Activated CD8-positive, alpha-beta T cell treated with anti-CD3 and anti-CD28 coated beads for 36 hours (primary cell): ENCODE measurements at regions not wholly inside any gene's neighbourhood (a gene's known extent, or its start where the extent isn't known, plus 50 kb on each side); places are given as distances from the start of the nearest gene placed in this dataset.

Source experiments
- ATAC-seq: fragments of 200-7000 bp; cut with Tn5 transposase; one replicate; pipeline ENCODE4 v1.10.0; 2021; ENCODE audit warnings: mild to moderate bottlenecking, moderate library complexity
- CTCF ChIA-PET: fragments of 350-600 bp; sonication (Branson Sonifier 250); formaldehyde crosslinking; loops from one replicate; lab custom pipeline; 2021; ENCODE audit warnings: antibody characterized with exemption; lab: Charles Lee
- POLR2A ChIA-PET: fragments of 350-600 bp; sonication (Branson Sonifier 250); formaldehyde crosslinking; loops from one replicate; lab custom pipeline; 2021; ENCODE audit warnings: antibody characterized with exemption; lab: Charles Lee
- DNase-seq: peaks from one replicate; pipeline ENCODE4 v3.0.0-alpha.2; 2020
- H3K27ac Mint-ChIP-seq: one replicate; pipeline ENCODE4 v1.8.0; 2021; ENCODE audit warnings: mild to moderate bottlenecking, mixed read lengths
- H3K27me3 Mint-ChIP-seq: one replicate; pipeline ENCODE4 v1.8.0; 2021; ENCODE audit warnings: mixed read lengths
- H3K36me3 Mint-ChIP-seq: one replicate; pipeline ENCODE4 v1.8.0; 2021; ENCODE audit warnings: low read depth, mixed read lengths
- H3K4me1 Mint-ChIP-seq: one replicate; pipeline ENCODE4 v1.8.0; 2021; ENCODE audit warnings: low read depth, mixed read lengths
- H3K4me3 Mint-ChIP-seq: one replicate; pipeline ENCODE4 v1.8.0; 2021; ENCODE audit warnings: mild to moderate bottlenecking, moderate library complexity, mixed read lengths
- H3K9me3 Mint-ChIP-seq: one replicate; pipeline ENCODE4 v1.8.0; 2021; ENCODE audit warnings: mixed read lengths
- CTCF ChIP-seq: fragments of 200-600 bp; IDR thresholded peaks from one replicate; pipeline ENCODE4 v1.8.0; 2022; ENCODE audit warnings: antibody characterized with exemption, mild to moderate bottlenecking
- intact Hi-C: fragments of 100-400 bp; cut with micrococcal nuclease; formaldehyde crosslinking; loops from one replicate; pipeline ENCODE4 v1.10.0; 2022

GRCh38 chr6:150799276-150799805 lies 66.2 kb upstream of the MTHFD1L start:
- Mint-ChIP-seq H3K27ac (no peak overlapping the region), H3K4me1 (no peaks in the 10 kb centered on the region), H3K4me3 (no peak overlapping the region), H3K27me3 (no peaks in the 10 kb centered on the region), H3K9me3 (no peaks in the 10 kb centered on the region), H3K36me3 (no peaks in the 10 kb centered on the region)
- ChIA-PET CTCF (interaction anchor here (0.6 to 1.4 kb wide), 3 partner anchors 16 to 719 kb away, joined by 3 read pairs; no protein-coding TSS in a partner anchor), POLR2A (interaction anchor here (0.6 kb wide), 1 partner anchor 91 kb away, joined by 3 read pairs; no protein-coding TSS in a partner anchor)
- ATAC-seq = no peak
- DNase-seq = no peak
- TF ChIP-seq CTCF = no peak
- intact Hi-C loops = no loop called here

DNA sequence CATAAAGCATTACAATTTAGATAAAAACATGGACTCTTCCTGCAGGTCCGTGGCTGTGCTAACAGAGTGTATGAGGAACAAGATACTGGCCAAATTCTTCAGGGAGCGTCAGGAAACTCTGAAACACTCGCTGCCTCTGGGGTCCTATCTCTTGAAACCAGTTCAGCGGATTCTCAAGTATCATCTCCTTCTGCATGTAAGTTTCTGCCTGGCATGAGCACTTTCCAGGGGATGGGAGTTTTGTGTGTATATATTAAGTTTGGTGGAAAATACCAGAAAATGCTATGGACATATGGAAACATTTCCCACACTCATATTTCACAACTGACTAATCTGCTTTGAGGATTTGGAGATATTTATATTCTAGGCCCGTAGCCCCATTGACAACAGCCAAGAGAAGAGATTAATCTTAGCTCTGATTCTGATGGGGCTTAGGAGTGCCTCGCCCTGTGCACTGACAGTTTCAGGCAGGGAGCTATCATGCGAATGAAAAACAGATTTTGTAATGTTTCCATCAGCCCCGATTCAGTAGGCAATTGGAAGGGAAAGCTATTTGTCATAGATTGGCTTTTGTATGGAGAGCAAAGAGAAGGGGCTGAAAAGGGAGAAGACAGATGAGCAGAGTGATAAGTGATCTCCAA lies 64.7 kb upstream of the MTHFD1L start:
- Mint-ChIP-seq H3K27me3 (no peaks in the 10 kb centered on the region), H3K27ac (no peak overlapping the region), H3K36me3 (no peaks in the 10 kb centered on the region), H3K4me3 (no peak overlapping the region), H3K9me3 (no peaks in the 10 kb centered on the region), H3K4me1 (no peaks in the 10 kb centered on the region)
- POLR2A ChIA-PET = no interaction called here
- CTCF ChIA-PET = interaction anchor here (1.0 to 1.4 kb wide), 3 partner anchors 14 to 383 kb away, joined by 3 read pairs; no protein-coding TSS in a partner anchor
- ATAC-seq = no peak
- DNase-seq = no peak
- no peak for TF ChIP-seq CTCF
- intact Hi-C loops = no loop called here

DNA sequence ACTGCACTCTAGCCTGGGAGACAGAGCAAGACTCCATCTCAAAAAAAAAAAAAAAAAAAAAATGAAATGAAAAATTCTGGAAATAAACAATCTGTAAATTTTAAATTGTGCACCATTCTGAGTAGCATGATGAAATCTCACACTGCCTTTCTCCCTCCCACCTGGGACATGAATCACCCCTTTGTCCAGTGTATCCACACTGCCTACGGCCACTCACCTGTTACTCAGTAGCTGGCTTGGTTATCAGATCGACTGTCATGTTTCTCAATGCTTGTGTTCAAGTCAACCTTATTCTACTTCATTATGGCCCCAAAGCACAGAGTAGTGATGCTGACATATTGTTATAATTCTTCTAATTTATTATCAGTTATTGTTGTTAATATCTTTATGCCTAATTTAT lies 58.7 kb upstream of the MTHFD1L start:
- H3K4me3 Mint-ChIP-seq = no peak overlapping the region
- no peak overlapping the region for H3K27ac Mint-ChIP-seq
- POLR2A ChIA-PET = no interaction called here
- DNase-seq (no peak), ATAC-seq (no peak)
- H3K9me3 Mint-ChIP-seq = no peaks in the 10 kb centered on the region
- H3K36me3 Mint-ChIP-seq = no peaks in the 10 kb centered on the region
- no peak for TF ChIP-seq CTCF
- H3K27me3 Mint-ChIP-seq = peaks cover 1% of the 10 kb centered on the region
- intact Hi-C loops = no loop called here
- CTCF ChIA-PET = interaction anchor here (1.0 kb wide), 1 partner anchor 8 kb away, joined by 3 read pairs; no protein-coding TSS in a partner anchor
- H3K4me1 Mint-ChIP-seq = no peaks in the 10 kb centered on the region

DNA sequence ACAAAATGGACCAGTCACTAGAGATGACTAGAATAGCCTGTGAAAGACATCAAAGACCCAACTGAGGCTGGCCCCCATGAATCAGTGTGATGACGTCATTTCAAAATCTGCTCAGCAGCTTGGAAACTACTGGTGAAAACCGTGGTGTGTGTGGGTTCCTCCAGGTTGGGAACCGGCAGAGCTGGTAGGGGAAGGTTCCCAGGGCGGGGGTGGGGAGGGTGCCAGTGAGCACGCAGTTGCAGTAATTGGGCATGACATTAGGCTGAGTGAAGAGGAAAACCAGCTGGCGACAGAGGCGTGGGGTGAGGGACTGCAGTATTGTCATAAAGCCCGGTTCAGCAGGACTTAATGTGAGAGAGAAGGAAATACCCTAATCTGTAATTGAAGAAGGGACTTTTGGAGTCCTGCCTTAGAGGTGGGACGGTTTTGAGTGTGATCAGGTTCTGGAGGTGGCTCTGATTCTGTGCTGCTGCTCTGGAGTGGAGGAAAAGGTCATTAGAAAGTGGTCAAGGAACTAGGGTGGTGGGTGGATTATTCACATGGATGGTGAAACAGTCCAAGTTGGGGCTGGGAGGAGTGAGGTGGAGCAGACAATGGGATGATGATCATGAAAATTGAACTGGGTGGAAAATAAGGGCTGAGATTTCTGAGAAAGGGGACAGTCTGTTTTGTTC lies 52.0 kb upstream of the MTHFD1L start:
- Mint-ChIP-seq H3K36me3 (no peaks in the 10 kb centered on the region), H3K27me3 (peaks cover 5% of the 10 kb centered on the region), H3K4me3 (peak overlapping the region; percentile 8), H3K4me1 (peaks cover 25% of the 10 kb centered on the region), H3K9me3 (no peaks in the 10 kb centered on the region), H3K27ac (peak overlapping the region; percentile 90)
- POLR2A ChIA-PET = no interaction called here
- no peak for TF ChIP-seq CTCF
- ATAC-seq = peak; percentile 84
- CTCF ChIA-PET = interaction anchor here (0.8 to 6.1 kb wide), 8 partner anchors 128 to 743 kb away, joined by 3 to 105 read pairs (median 5); no protein-coding TSS in a partner anchor
- peak; percentile 72 for DNase-seq
- intact Hi-C loops = loop anchor here (5.0 to 10.0 kb wide), 2 partner anchors 299 to 731 kb away; no protein-coding TSS in a partner anchor
